ELR (cell line): ENCODE measurements at regions not wholly inside any gene's neighbourhood (a gene's known extent, or its start where the extent isn't known, plus 50 kb on each side); places are given as distances from the start of the nearest gene placed in this dataset.

Experiments used
- DNase-seq: peaks from one replicate; pipeline ENCODE4 v3.0.0-alpha.2; 2015; ENCODE audit warnings: low read depth

- no peak for DNase-seq
Observed at GRCh38 chr10:130559547-130559880, 423.3 kb downstream of the GLRX3 start.

GRCh38 chr10:130560116-130560515, 423.9 kb downstream of the GLRX3 start:
- DNase-seq, result no peak

GRCh38 chr10:130560573-130560972, 424.4 kb downstream of the GLRX3 start:
- no peak for DNase-seq

- no peak for DNase-seq
Observed at GRCh38 chr10:130561681-130562080, 425.5 kb downstream of the GLRX3 start.

- no peak for DNase-seq
Observed at GRCh38 chr10:130567011-130567410, 430.8 kb downstream of the GLRX3 start.

GRCh38 chr10:130567436-130567835, 431.2 kb downstream of the GLRX3 start:
- DNase-seq, result no peak

GRCh38 chr10:130568246-130568645, 432.1 kb downstream of the GLRX3 start:
- DNase-seq, result no peak

- DNase-seq, result no peak
Observed at GRCh38 chr10:130570074-130570473, 433.9 kb downstream of the GLRX3 start.

- DNase-seq, result no peak
Observed at GRCh38 chr10:130571674-130572073, 435.5 kb downstream of the GLRX3 start.

GRCh38 chr10:130573446-130573845, 437.3 kb downstream of the GLRX3 start:
- no peak for DNase-seq

GRCh38 chr10:130575756-130576285, 439.6 kb downstream of the GLRX3 start:
- no peak for DNase-seq

- DNase-seq, result no peak
Observed at GRCh38 chr10:130576427-130576826, 440.2 kb downstream of the GLRX3 start.

- DNase-seq, result no peak
Observed at GRCh38 chr10:130577039-130577438, 440.8 kb downstream of the GLRX3 start.

GRCh38 chr10:130578532-130579289, 442.5 kb downstream of the GLRX3 start:
- no peak for DNase-seq

- no peak for DNase-seq
Observed at GRCh38 chr10:130579913-130580312, 443.7 kb downstream of the GLRX3 start.

- no peak for DNase-seq
Observed at GRCh38 chr10:130580975-130581374, 444.8 kb downstream of the GLRX3 start.

GRCh38 chr10:130587718-130588117, 451.5 kb downstream of the GLRX3 start:
- DNase-seq, result no peak

GRCh38 chr10:130606001-130606405, 469.8 kb downstream of the GLRX3 start:
- DNase-seq, result no peak

- DNase-seq, result no peak
Observed at GRCh38 chr10:130607366-130607765, 471.2 kb downstream of the GLRX3 start.

GRCh38 chr10:130611239-130611638, 475.0 kb downstream of the GLRX3 start:
- DNase-seq, result no peak

- DNase-seq, result no peak
Observed at GRCh38 chr10:130615457-130615856, 479.3 kb downstream of the GLRX3 start.

- DNase-seq, result no peak
Observed at GRCh38 chr10:130617985-130618384, 481.8 kb downstream of the GLRX3 start.

GRCh38 chr10:130618647-130619046, 482.5 kb downstream of the GLRX3 start:
- no peak for DNase-seq

GRCh38 chr10:130621231-130621775, 485.1 kb downstream of the GLRX3 start:
- no peak for DNase-seq
